RWPE2 (cell line): ENCODE measurements at regions not wholly inside any gene's neighbourhood (a gene's known extent, or its start where the extent isn't known, plus 50 kb on each side); places are given as distances from the start of the nearest gene placed in this dataset.

ENCODE experiments used
- ATAC-seq: fragments of 200-7000 bp; cut with Tn5 transposase; 3 replicates; pipeline ENCODE4 v1.9.1; 2021; ENCODE audit warnings: low read depth
- DNase-seq: peaks from one replicate; pipeline ENCODE4 v3.0.0-alpha.2; 2020; ENCODE audit warnings: low spot score
- H3K27ac ChIP-seq: fragments of 450-650 bp; 2 replicates; pipeline ENCODE4 v1.5.1; 2017; ENCODE audit warnings: mild to moderate bottlenecking; ENCODE audit not compliant: poor library complexity, severe bottlenecking
- H3K27me3 ChIP-seq: fragments of 250-450 bp; sonication (Bioruptor Pico); 2 replicates; pipeline ENCODE4 v1.5.1; 2021; ENCODE audit warnings: mild to moderate bottlenecking, moderate library complexity; ENCODE audit not compliant: insufficient read depth, poor library complexity, severe bottlenecking
- H3K36me3 ChIP-seq: fragments of 250-450 bp; sonication (Bioruptor Pico); 2 replicates; pipeline ENCODE4 v1.5.1; 2020; ENCODE audit warnings: low read depth, mild to moderate bottlenecking, moderate library complexity
- H3K4me1 ChIP-seq: fragments of 250-450 bp; sonication (Bioruptor Pico); 2 replicates; pipeline ENCODE4 v1.5.1; 2021; ENCODE audit warnings: mild to moderate bottlenecking, moderate library complexity; ENCODE audit not compliant: insufficient read depth, poor library complexity, severe bottlenecking
- H3K4me3 ChIP-seq: fragments of 250-450 bp; sonication (Bioruptor Pico); 2 replicates; pipeline ENCODE4 v1.5.1; 2021; ENCODE audit warnings: mild to moderate bottlenecking, moderate library complexity; ENCODE audit not compliant: severe bottlenecking
- H3K9me3 ChIP-seq: fragments of 250-450 bp; sonication (Bioruptor Pico); 2 replicates; pipeline ENCODE4 v1.5.1; 2021; ENCODE audit warnings: mild to moderate bottlenecking, moderate library complexity; ENCODE audit not compliant: severe bottlenecking
- TF ChIP-seq, protein P1 (sequence below): fragments of 450-650 bp; IDR thresholded peaks from one replicate; pipeline ENCODE4 v1.5.1; 2017; ENCODE audit warnings: mild to moderate bottlenecking, moderate library complexity; ENCODE audit not compliant: poor library complexity, severe bottlenecking

DNA sequence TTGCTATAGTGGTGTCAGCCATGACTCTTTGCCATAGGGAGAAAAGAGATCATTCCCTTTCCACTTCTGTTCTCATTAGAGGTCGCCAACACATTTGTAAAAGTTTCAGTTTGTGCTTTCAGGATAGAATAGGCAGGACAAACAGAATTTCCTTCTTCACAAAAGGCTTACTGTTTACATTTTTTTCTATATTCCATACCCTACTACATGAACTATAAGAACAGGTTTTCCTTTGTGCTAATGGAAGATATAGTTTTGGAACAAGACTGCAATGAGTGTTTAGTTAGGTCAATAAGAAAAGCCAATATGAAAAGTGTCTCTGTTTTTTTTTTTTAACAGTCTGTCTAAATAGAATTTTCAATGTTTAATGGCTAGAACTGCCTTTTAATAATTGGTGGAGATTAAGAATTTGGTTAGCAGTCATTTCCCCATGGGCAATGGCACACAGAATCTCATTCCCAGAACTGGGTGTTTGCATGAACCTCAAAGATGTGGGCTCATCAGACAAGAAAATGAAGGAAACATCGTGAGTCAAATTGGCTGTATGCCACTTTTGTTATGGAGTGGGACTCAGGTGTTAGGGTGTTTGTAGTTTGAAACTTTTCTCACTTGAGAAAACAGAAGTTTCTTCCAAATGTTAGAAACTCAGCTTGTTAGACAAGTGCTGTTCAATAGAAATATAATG lies 75.2 kb upstream of the PRLR start:
- Histone ChIP-seq H3K27me3 (peaks cover 11% of the 10 kb centered on the region), H3K36me3 (no peaks in the 10 kb centered on the region), H3K9me3 (no peaks in the 10 kb centered on the region), H3K4me3 (no peak overlapping the region), H3K27ac (no peak overlapping the region), H3K4me1 (peaks cover 4% of the 10 kb centered on the region)
- ATAC-seq (no peak), DNase-seq (no peak)
- TF ChIP-seq, protein P1, sequence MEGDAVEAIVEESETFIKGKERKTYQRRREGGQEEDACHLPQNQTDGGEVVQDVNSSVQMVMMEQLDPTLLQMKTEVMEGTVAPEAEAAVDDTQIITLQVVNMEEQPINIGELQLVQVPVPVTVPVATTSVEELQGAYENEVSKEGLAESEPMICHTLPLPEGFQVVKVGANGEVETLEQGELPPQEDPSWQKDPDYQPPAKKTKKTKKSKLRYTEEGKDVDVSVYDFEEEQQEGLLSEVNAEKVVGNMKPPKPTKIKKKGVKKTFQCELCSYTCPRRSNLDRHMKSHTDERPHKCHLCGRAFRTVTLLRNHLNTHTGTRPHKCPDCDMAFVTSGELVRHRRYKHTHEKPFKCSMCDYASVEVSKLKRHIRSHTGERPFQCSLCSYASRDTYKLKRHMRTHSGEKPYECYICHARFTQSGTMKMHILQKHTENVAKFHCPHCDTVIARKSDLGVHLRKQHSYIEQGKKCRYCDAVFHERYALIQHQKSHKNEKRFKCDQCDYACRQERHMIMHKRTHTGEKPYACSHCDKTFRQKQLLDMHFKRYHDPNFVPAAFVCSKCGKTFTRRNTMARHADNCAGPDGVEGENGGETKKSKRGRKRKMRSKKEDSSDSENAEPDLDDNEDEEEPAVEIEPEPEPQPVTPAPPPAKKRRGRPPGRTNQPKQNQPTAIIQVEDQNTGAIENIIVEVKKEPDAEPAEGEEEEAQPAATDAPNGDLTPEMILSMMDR: no peak

DNA sequence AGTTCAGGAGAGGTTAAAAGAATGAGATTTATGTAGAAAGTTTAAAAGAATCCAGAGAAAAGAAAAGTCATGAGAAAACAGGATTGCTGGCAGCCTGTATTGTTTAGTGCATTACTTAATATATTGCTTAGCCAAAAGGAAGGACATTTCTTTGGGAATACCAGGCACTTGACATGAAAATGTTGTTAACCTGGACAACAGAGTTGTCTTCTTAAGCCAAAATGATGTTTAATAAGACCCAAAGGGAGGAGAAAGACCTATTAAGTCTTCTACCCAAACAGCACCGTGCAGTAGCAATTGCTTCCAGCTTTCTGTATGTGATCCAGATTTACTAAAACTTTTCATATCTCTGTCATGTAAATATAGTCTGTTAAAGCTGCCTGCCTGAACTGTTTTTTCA lies 74.0 kb upstream of the PRLR start:
- DNase-seq (no peak), ATAC-seq (no peak)
- no peaks in the 10 kb centered on the region for H3K9me3 ChIP-seq
- H3K4me1 ChIP-seq: peaks cover 2% of the 10 kb centered on the region
- no peak overlapping the region for H3K4me3 ChIP-seq
- H3K36me3 ChIP-seq: no peaks in the 10 kb centered on the region
- H3K27me3 ChIP-seq: peaks cover 5% of the 10 kb centered on the region
- H3K27ac ChIP-seq: no peak overlapping the region
- TF ChIP-seq, protein P1: no peak

DNA sequence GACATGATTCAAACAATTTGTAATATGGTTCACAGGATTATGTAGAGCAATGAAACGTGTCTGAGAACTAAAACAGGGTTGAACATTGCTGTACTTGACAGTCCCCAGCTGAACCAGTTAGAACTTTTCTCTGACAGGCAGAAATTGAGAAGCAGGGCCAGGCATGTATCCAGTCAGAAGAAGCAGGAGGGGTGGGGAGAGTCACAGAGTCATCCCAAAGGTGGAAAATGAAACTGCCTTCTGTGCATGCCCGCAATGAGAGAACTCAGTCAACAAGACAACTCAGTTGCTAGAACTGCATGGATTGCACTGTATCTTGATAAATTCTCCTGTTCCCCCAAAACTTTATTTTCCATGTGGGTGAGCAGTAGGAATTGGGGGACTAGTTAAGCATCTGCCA lies 72.9 kb upstream of the PRLR start:
- Histone ChIP-seq H3K9me3 (no peaks in the 10 kb centered on the region), H3K4me1 (no peaks in the 10 kb centered on the region), H3K4me3 (no peak overlapping the region), H3K36me3 (no peaks in the 10 kb centered on the region), H3K27me3 (peaks cover 4% of the 10 kb centered on the region), H3K27ac (no peak overlapping the region)
- no peak for DNase-seq
- TF ChIP-seq, protein P1: no peak
- peak; percentile 45; the same call in 2 of the 3 replicates for ATAC-seq

DNA sequence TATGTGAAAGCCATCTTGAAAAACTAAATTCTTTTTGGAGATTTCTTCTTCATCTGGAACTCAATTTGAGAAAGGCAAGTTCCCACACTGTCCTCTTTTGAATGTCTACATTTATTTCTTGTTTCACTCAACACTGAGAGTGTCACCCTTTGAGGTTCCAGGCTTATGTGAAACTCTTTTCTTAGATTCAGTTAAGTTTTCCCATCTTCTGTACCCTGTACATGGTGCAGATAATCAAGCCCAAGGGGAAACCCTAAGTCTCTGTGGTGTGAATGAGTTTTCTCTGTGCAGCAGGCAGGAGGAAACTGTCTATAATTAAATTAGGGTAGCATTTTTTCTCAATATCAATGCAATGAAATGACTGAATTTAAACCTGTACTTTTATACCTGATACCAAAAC lies 72.3 kb upstream of the PRLR start:
- Histone ChIP-seq H3K4me1 (no peaks in the 10 kb centered on the region), H3K36me3 (no peaks in the 10 kb centered on the region), H3K27ac (no peak overlapping the region), H3K4me3 (no peak overlapping the region), H3K27me3 (peaks cover 5% of the 10 kb centered on the region), H3K9me3 (no peaks in the 10 kb centered on the region)
- ATAC-seq: no peak
- DNase-seq: no peak
- TF ChIP-seq, protein P1: no peak

DNA sequence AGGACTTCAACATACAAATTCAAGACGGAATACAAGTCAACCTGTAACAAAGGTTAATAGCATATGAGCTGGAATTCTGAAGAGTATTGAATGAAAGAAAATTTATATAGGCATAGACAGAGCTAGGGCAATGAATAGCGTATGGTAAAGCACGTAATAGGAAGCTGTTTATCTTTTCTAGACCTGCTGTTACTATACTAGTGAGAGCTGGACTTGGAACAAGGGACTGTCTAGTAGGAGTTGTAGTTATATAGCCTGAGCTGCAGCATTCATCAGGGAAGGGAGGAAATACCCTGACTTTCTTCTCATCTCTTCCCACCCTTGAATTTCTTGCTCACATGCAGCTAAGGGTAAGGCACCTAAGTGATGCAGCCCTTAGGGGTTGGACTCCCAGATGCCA lies 67.5 kb upstream of the PRLR start:
- no peak for DNase-seq

More for the DNA sequence above, 67.5 kb upstream of the PRLR start:
- no peak overlapping the region for H3K27ac ChIP-seq
- no peaks in the 10 kb centered on the region for H3K9me3 ChIP-seq
- peaks cover 9% of the 10 kb centered on the region for H3K27me3 ChIP-seq
- no peak for ATAC-seq
- H3K4me3 ChIP-seq: no peak overlapping the region
- no peaks in the 10 kb centered on the region for H3K4me1 ChIP-seq
- H3K36me3 ChIP-seq: no peaks in the 10 kb centered on the region
- TF ChIP-seq, protein P1: no peak
